SK-N-SH (cell line): ENCODE measurements at regions not wholly inside any gene's neighbourhood (a gene's known extent, or its start where the extent isn't known, plus 50 kb on each side); places are given as distances from the start of the nearest gene placed in this dataset.

Experiments
- CTCF ChIA-PET: fragments of 300-600, 350-600 bp; formaldehyde crosslinking; extraction: SDS; loops from one replicate; lab custom pipeline; 2021; lab: Yijun Ruan, JAX
- POLR2A ChIA-PET: fragments of 350-600 bp; sonication (Branson Sonifier 250); formaldehyde crosslinking; extraction: SDS; loops from one replicate; lab custom pipeline; 2020; ENCODE audit warnings: antibody characterized with exemption, inconsistent platforms; lab: Yijun Ruan, JAX
- DNase-seq: peaks from one replicate; pipeline ENCODE4 v3.0.0; 2012
- H2AFZ ChIP-seq: fragments of 200-600 bp; sonication (generic); 2 replicates; pipeline ENCODE4 v1.8.1; 2016; ENCODE audit warnings: antibody characterized with exemption, mild to moderate bottlenecking, low read depth
- H3F3A ChIP-seq: fragments of 200-600 bp; sonication (generic); replicated peaks from 2 replicates; pipeline ENCODE3; 2016; ENCODE audit warnings: antibody characterized with exemption, mild to moderate bottlenecking; ENCODE audit not compliant: insufficient read depth
- H3K27ac ChIP-seq, 2 experiments: fragments of 200-500 bp in 1 of 2; fragments of 200-600 bp in 1 of 2; sonication (Bioruptor generic) in 1 of 2; sonication (generic), shearing (Covaris generic) in 1 of 2; 2 replicates each; pipeline versions ENCODE4 v1.5.1 to v1.6.1; 2014 to 2016; ENCODE audit warnings: low read depth in 2 of 2, inconsistent platforms in 1 of 2, low read length in 1 of 2, mild to moderate bottlenecking in 1 of 2, mixed read lengths in 1 of 2
- H3K27me3 ChIP-seq: fragments of 200-600 bp; sonication (generic), shearing (Covaris generic); 2 replicates; pipeline ENCODE4 v1.6.1; 2016; ENCODE audit warnings: mixed run types; ENCODE audit not compliant: insufficient read depth
- H3K36me3 ChIP-seq, 2 experiments: fragments of 200-500 bp in 1 of 2; fragments of 200-600 bp in 1 of 2; sonication (Bioruptor generic) in 1 of 2; sonication (generic) in 1 of 2; replicated peaks in 1 of 2; 2 replicates each; pipeline versions ENCODE3 to v1.5.1; 2014 to 2016; ENCODE audit warnings: low read length in 1 of 2, mild to moderate bottlenecking in 1 of 2; ENCODE audit not compliant: insufficient read depth in 2 of 2, control insufficient read depth in 1 of 2
- H3K4me1 ChIP-seq, 2 experiments: fragments of 200-500 bp in 1 of 2; fragments of 200-600 bp in 1 of 2; sonication (Bioruptor generic) in 1 of 2; sonication (generic), shearing (Covaris generic) in 1 of 2; 2 replicates each; pipeline versions ENCODE4 v1.5.1 to v1.6.1; 2014 to 2016; ENCODE audit warnings: low read depth in 1 of 2, low read length in 1 of 2, mixed run types in 1 of 2; ENCODE audit not compliant: insufficient read depth in 2 of 2, control insufficient read depth in 1 of 2
- H3K4me2 ChIP-seq: fragments of 200-600 bp; sonication (generic), shearing (Covaris generic); 2 replicates; pipeline ENCODE4 v1.6.1; 2017; ENCODE audit warnings: mixed run types
- H3K4me3 ChIP-seq, 2 experiments: fragments of 200-500 bp in 1 of 2; fragments of 200-600 bp in 1 of 2; sonication (Bioruptor generic) in 1 of 2; sonication (generic), shearing (Covaris generic) in 1 of 2; 2 replicates each; pipeline versions ENCODE4 v1.5.1 to v1.8.1; 2014 to 2016; ENCODE audit warnings: low read depth in 2 of 2, inconsistent platforms in 1 of 2, low read length in 1 of 2, mild to moderate bottlenecking in 1 of 2, mixed read lengths in 1 of 2, moderate library complexity in 1 of 2
- H3K79me2 ChIP-seq: fragments of 200-600 bp; sonication (generic); 2 replicates; pipeline ENCODE4 v1.8.1; 2017; ENCODE audit warnings: mild to moderate bottlenecking; ENCODE audit not compliant: insufficient read depth
- H3K9ac ChIP-seq: fragments of 200-600 bp; sonication (generic); 2 replicates; pipeline ENCODE4 v1.6.1; 2017; ENCODE audit warnings: mixed run types
- H3K9me2 ChIP-seq: fragments of 200-600 bp; sonication (generic); 2 replicates; pipeline ENCODE4 v1.6.1; 2017; ENCODE audit warnings: mixed run types
- H3K9me3 ChIP-seq: fragments of 200-600 bp; sonication (generic); 2 replicates; pipeline ENCODE4 v1.6.1; 2017; ENCODE audit warnings: mixed run types, mild to moderate bottlenecking, moderate library complexity
- H4K20me1 ChIP-seq: fragments of 200-600 bp; sonication (generic); 2 replicates; pipeline ENCODE4 v1.6.1; 2017; ENCODE audit warnings: mild to moderate bottlenecking, mixed run types; ENCODE audit not compliant: insufficient read depth
- GATA2 ChIP-seq: sonication (generic); formaldehyde crosslinking; IDR thresholded peaks from 2 replicates; pipeline ENCODE4 v1.5.0; 2020; ENCODE audit warnings: mild to moderate bottlenecking, missing genetic modification reagents
- SIN3A ChIP-seq: IDR thresholded peaks from 2 replicates; pipeline ENCODE4 v1.6.1; 2012; ENCODE audit warnings: low read depth, mild to moderate bottlenecking, low read length, moderate library complexity, borderline replicate concordance
- SMC3 ChIP-seq: IDR thresholded peaks from 2 replicates; pipeline ENCODE4 v1.6.1; 2012; ENCODE audit warnings: low read depth, low read length, improper control_type of control experiment
- USF1 ChIP-seq: IDR thresholded peaks from 2 replicates; pipeline ENCODE4 v1.4.0; 2012; ENCODE audit warnings: low read depth, borderline replicate concordance
- WGBS: methylation state at CpG from one replicate; pipeline ENCODE4 v1.1.6; 2017; ENCODE audit warnings: low lambda C conversion rate; 5-methylcytosine and 5-hydroxymethylcytosine counted together
- TF ChIP-seq, protein P1 (sequence below): IDR thresholded peaks from 2 replicates; pipeline ENCODE4 v1.6.1; 2012; ENCODE audit warnings: mild to moderate bottlenecking, low read depth, low read length, moderate library complexity
- TF ChIP-seq, protein P2 (sequence below): fragments of 150-350 bp; IDR thresholded peaks from 2 replicates; pipeline ENCODE4 v1.6.1; 2017; ENCODE audit warnings: antibody characterized with exemption, low read length, low read depth, borderline replicate concordance

- TF ChIP-seq, protein P1, sequence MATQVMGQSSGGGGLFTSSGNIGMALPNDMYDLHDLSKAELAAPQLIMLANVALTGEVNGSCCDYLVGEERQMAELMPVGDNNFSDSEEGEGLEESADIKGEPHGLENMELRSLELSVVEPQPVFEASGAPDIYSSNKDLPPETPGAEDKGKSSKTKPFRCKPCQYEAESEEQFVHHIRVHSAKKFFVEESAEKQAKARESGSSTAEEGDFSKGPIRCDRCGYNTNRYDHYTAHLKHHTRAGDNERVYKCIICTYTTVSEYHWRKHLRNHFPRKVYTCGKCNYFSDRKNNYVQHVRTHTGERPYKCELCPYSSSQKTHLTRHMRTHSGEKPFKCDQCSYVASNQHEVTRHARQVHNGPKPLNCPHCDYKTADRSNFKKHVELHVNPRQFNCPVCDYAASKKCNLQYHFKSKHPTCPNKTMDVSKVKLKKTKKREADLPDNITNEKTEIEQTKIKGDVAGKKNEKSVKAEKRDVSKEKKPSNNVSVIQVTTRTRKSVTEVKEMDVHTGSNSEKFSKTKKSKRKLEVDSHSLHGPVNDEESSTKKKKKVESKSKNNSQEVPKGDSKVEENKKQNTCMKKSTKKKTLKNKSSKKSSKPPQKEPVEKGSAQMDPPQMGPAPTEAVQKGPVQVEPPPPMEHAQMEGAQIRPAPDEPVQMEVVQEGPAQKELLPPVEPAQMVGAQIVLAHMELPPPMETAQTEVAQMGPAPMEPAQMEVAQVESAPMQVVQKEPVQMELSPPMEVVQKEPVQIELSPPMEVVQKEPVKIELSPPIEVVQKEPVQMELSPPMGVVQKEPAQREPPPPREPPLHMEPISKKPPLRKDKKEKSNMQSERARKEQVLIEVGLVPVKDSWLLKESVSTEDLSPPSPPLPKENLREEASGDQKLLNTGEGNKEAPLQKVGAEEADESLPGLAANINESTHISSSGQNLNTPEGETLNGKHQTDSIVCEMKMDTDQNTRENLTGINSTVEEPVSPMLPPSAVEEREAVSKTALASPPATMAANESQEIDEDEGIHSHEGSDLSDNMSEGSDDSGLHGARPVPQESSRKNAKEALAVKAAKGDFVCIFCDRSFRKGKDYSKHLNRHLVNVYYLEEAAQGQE = no peak
- no peak for TF ChIP-seq USF1
Measured at GRCh38 chr5:71872311-71872864, 153.3 kb downstream of the CARTPT start (continued).

- TF ChIP-seq SIN3A (no peak), USF1 (no peak), SMC3 (no peak), GATA2 (CRISPR knock-in tag) (no peak)
- TF ChIP-seq, protein P2, sequence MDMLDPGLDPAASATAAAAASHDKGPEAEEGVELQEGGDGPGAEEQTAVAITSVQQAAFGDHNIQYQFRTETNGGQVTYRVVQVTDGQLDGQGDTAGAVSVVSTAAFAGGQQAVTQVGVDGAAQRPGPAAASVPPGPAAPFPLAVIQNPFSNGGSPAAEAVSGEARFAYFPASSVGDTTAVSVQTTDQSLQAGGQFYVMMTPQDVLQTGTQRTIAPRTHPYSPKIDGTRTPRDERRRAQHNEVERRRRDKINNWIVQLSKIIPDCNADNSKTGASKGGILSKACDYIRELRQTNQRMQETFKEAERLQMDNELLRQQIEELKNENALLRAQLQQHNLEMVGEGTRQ = no peak
- TF ChIP-seq, protein P1 = no peak
- no peaks in the 10 kb centered on the region for H3F3A ChIP-seq
- no peak overlapping the region for H3K4me3 ChIP-seq
- peaks cover 19% of the 10 kb centered on the region for H3K9me3 ChIP-seq
- no peak overlapping the region for H3K4me2 ChIP-seq
- H3K9me2 ChIP-seq = no peaks in the 10 kb centered on the region
- H3K36me3 ChIP-seq = no peaks in the 10 kb centered on the region
- no peak overlapping the region for H3K9ac ChIP-seq
- H3K27me3 ChIP-seq = no peaks in the 10 kb centered on the region
- no peaks in the 10 kb centered on the region for H3K79me2 ChIP-seq
- no peak overlapping the region for H2AFZ ChIP-seq
- DNase-seq = no peak
- WGBS = 46% methylated on average over 1 of the region's 1 CpG
- POLR2A ChIA-PET = no interaction called here
- H4K20me1 ChIP-seq = no peaks in the 10 kb centered on the region
- CTCF ChIA-PET = interaction anchor here (0.6 to 1.0 kb wide), 2 partner anchors 9 to 10 kb away, joined by 3 to 5 read pairs; no protein-coding TSS in a partner anchor
- no peaks in the 10 kb centered on the region; a peak in 1 of 4 replicates for H3K4me1 ChIP-seq
- no peak overlapping the region for H3K27ac ChIP-seq
Measured at GRCh38 chr5:71873191-71873591, 154.1 kb downstream of the CARTPT start.
